Muscle of leg (tissue), 3 donors: ENCODE measurements at regions not wholly inside any gene's neighbourhood (a gene's known extent, or its start where the extent isn't known, plus 50 kb on each side); places are given as distances from the start of the nearest gene placed in this dataset.

Experiments used
- DNase-seq: peaks from one replicate; pipeline ENCODE4 v3.0.0; 2013
- H3K27ac ChIP-seq: one replicate; pipeline ENCODE4 v1.5.1; 2013; ENCODE audit warnings: mild to moderate bottlenecking, low read length, control low read depth
- H3K27me3 ChIP-seq: one replicate; pipeline ENCODE4 v1.6.1; 2013; ENCODE audit warnings: low read length; ENCODE audit not compliant: control insufficient read depth, insufficient read depth
- H3K36me3 ChIP-seq: one replicate; pipeline ENCODE4 v1.6.1; 2013; ENCODE audit warnings: low read length; ENCODE audit not compliant: control insufficient read depth, insufficient read depth
- H3K4me1 ChIP-seq: one replicate; pipeline ENCODE4 v1.6.1; 2013; ENCODE audit warnings: low read length; ENCODE audit not compliant: control insufficient read depth, insufficient read depth
- H3K4me3 ChIP-seq: one replicate; pipeline ENCODE4 v1.5.1; 2013; ENCODE audit warnings: low read length, control low read depth
- H3K9me3 ChIP-seq: replicated peaks from 2 replicates; pipeline ENCODE4 v1.6.1; 2013; ENCODE audit warnings: low read depth, low read length; ENCODE audit not compliant: control insufficient read depth
- WGBS: methylation state at CpG from one replicate; pipeline ENCODE4 v1.1.5; 2013; ENCODE audit warnings: missing lambda C conversion rate; ENCODE audit not compliant: insufficient coverage; 5-methylcytosine and 5-hydroxymethylcytosine counted together

GRCh38 chr3:89803711-89804110, 696.3 kb downstream of the EPHA3 start:
- Histone ChIP-seq H3K4me1 (no peaks in the 10 kb centered on the region), H3K27me3 (no peaks in the 10 kb centered on the region), H3K27ac (no peak overlapping the region), H3K4me3 (no peak overlapping the region), H3K9me3 (no peaks in the 10 kb centered on the region), H3K36me3 (no peaks in the 10 kb centered on the region)
- DNase-seq = no peak
- no CpG with 5 or more reads among the region's 3 CpGs for WGBS

- no peak for DNase-seq
- Histone ChIP-seq H3K36me3 (no peaks in the 10 kb centered on the region), H3K4me1 (no peaks in the 10 kb centered on the region), H3K27me3 (no peaks in the 10 kb centered on the region), H3K9me3 (no peaks in the 10 kb centered on the region), H3K4me3 (no peak overlapping the region), H3K27ac (no peak overlapping the region)
- WGBS = no CpG with 5 or more reads among the region's 1 CpG
These were observed 698.7 kb downstream of the EPHA3 start for GRCh38 chr3:89806166-89806565.

GRCh38 chr3:89808680-89809197, 701.3 kb downstream of the EPHA3 start:
- no peaks in the 10 kb centered on the region for H3K4me1 ChIP-seq
- no peak overlapping the region for H3K27ac ChIP-seq
- no peak overlapping the region for H3K4me3 ChIP-seq
- peaks cover 3% of the 10 kb centered on the region for H3K9me3 ChIP-seq
- H3K36me3 ChIP-seq = no peaks in the 10 kb centered on the region
- no peak for DNase-seq
- H3K27me3 ChIP-seq = no peaks in the 10 kb centered on the region

- Histone ChIP-seq H3K27ac (no peak overlapping the region), H3K4me3 (no peak overlapping the region), H3K27me3 (no peaks in the 10 kb centered on the region), H3K36me3 (no peaks in the 10 kb centered on the region), H3K9me3 (peaks cover 7% of the 10 kb centered on the region), H3K4me1 (no peaks in the 10 kb centered on the region)
- no peak for DNase-seq
- no CpG with 5 or more reads among the region's 1 CpG for WGBS
These were observed 706.1 kb downstream of the EPHA3 start for GRCh38 chr3:89813500-89813899.

GRCh38 chr3:89841041-89841440, 733.6 kb downstream of the EPHA3 start:
- no peak overlapping the region for H3K27ac ChIP-seq
- no peak for DNase-seq
- H3K4me1 ChIP-seq = no peaks in the 10 kb centered on the region
- H3K4me3 ChIP-seq = no peak overlapping the region
- no peaks in the 10 kb centered on the region for H3K27me3 ChIP-seq
- no peaks in the 10 kb centered on the region for H3K9me3 ChIP-seq
- H3K36me3 ChIP-seq = no peaks in the 10 kb centered on the region

GRCh38 chr3:89845053-89845452, 737.6 kb downstream of the EPHA3 start:
- Histone ChIP-seq H3K4me1 (no peaks in the 10 kb centered on the region), H3K4me3 (no peak overlapping the region), H3K36me3 (no peaks in the 10 kb centered on the region), H3K27ac (no peak overlapping the region), H3K27me3 (no peaks in the 10 kb centered on the region), H3K9me3 (no peaks in the 10 kb centered on the region)
- no peak for DNase-seq
- no CpG with 5 or more reads among the region's 1 CpG for WGBS

- no peaks in the 10 kb centered on the region for H3K27me3 ChIP-seq
- H3K4me3 ChIP-seq = no peak overlapping the region
- no peak overlapping the region for H3K27ac ChIP-seq
- H3K9me3 ChIP-seq = no peaks in the 10 kb centered on the region
- H3K36me3 ChIP-seq = no peaks in the 10 kb centered on the region
- H3K4me1 ChIP-seq = no peaks in the 10 kb centered on the region
- no peak for DNase-seq
- WGBS = no CpG with 5 or more reads among the region's 1 CpG
These were observed 740.5 kb downstream of the EPHA3 start for GRCh38 chr3:89847955-89848354.

GRCh38 chr3:89851974-89852621, 744.7 kb downstream of the EPHA3 start:
- no CpG with 5 or more reads among the region's 9 CpGs for WGBS
- Histone ChIP-seq H3K27me3 (no peaks in the 10 kb centered on the region), H3K27ac (no peak overlapping the region), H3K4me3 (no peak overlapping the region), H3K4me1 (no peaks in the 10 kb centered on the region), H3K9me3 (no peaks in the 10 kb centered on the region), H3K36me3 (no peaks in the 10 kb centered on the region)
- DNase-seq = peak; percentile 68

GRCh38 chr3:89859757-89860156, 752.3 kb downstream of the EPHA3 start:
- peak; percentile 93 for DNase-seq
- Histone ChIP-seq H3K9me3 (no peaks in the 10 kb centered on the region), H3K4me1 (no peaks in the 10 kb centered on the region), H3K4me3 (no peak overlapping the region), H3K27me3 (no peaks in the 10 kb centered on the region), H3K36me3 (no peaks in the 10 kb centered on the region), H3K27ac (peak overlapping the region; percentile 2)
- no CpG with 5 or more reads among the region's 2 CpGs for WGBS

- Histone ChIP-seq H3K4me1 (no peaks in the 10 kb centered on the region), H3K9me3 (no peaks in the 10 kb centered on the region), H3K27me3 (no peaks in the 10 kb centered on the region), H3K27ac (no peak overlapping the region), H3K36me3 (no peaks in the 10 kb centered on the region), H3K4me3 (no peak overlapping the region)
- no peak for DNase-seq
- no CpG with 5 or more reads among the region's 1 CpG for WGBS
These were observed 759.9 kb downstream of the EPHA3 start for GRCh38 chr3:89867286-89867685.

- Histone ChIP-seq H3K9me3 (no peaks in the 10 kb centered on the region), H3K27me3 (no peaks in the 10 kb centered on the region), H3K36me3 (no peaks in the 10 kb centered on the region), H3K4me1 (no peaks in the 10 kb centered on the region), H3K4me3 (no peak overlapping the region), H3K27ac (no peak overlapping the region)
- no peak for DNase-seq
- WGBS = 95% methylated on average over 3 of the region's 3 CpGs
These were observed 768.7 kb downstream of the EPHA3 start for GRCh38 chr3:89876116-89876515.
